Calu3 (cell line): ENCODE measurements at regions not wholly inside any gene's neighbourhood (a gene's known extent, or its start where the extent isn't known, plus 50 kb on each side); places are given as distances from the start of the nearest gene placed in this dataset.
"Not testable (repeated sequence)": the region's sequence is repeated elsewhere in the genome, so short reads cannot be mapped to it uniquely, and the experiment has no call there.

ENCODE experiments used
- BruUV-seq: library from RNA; stranded (reverse); fragments of 400-500 nt; replicated peaks from 2 replicates; lab custom pipeline; 2021; lab: Mats Ljungman, UMichigan
- CTCF ChIA-PET: fragments of 300-600 bp; sonication (Branson Sonifier 250); formaldehyde crosslinking; loops from one replicate; lab custom pipeline; 2022; ENCODE audit warnings: antibody characterized with exemption; lab: Charles Lee
- DNase-seq: peaks from one replicate; pipeline ENCODE4 v3.0.0; 2022
- H3K27ac Mint-ChIP-seq: one replicate; pipeline ENCODE4 v1.8.0; 2022; ENCODE audit warnings: mixed read lengths; ENCODE audit not compliant: unreplicated experiment
- H3K27me3 Mint-ChIP-seq: one replicate; pipeline ENCODE4 v1.8.0; 2022; ENCODE audit warnings: mixed read lengths; ENCODE audit not compliant: unreplicated experiment
- H3K36me3 Mint-ChIP-seq: one replicate; pipeline ENCODE4 v1.8.0; 2022; ENCODE audit warnings: mild to moderate bottlenecking, moderate library complexity, mixed read lengths; ENCODE audit not compliant: insufficient read depth, unreplicated experiment
- H3K4me1 Mint-ChIP-seq: one replicate; pipeline ENCODE4 v1.8.0; 2022; ENCODE audit warnings: mild to moderate bottlenecking, low read depth, mixed read lengths; ENCODE audit not compliant: unreplicated experiment
- H3K4me3 Mint-ChIP-seq: one replicate; pipeline ENCODE4 v1.8.0; 2022; ENCODE audit warnings: mild to moderate bottlenecking, low read depth, moderate library complexity, mixed read lengths; ENCODE audit not compliant: unreplicated experiment
- H3K9me3 Mint-ChIP-seq: one replicate; pipeline ENCODE4 v1.8.0; 2022; ENCODE audit warnings: low read depth, mixed read lengths; ENCODE audit not compliant: unreplicated experiment
- intact Hi-C: fragments of 100-400 bp; cut with micrococcal nuclease; formaldehyde crosslinking; loops from one replicate; pipeline ENCODE4 v1.10.0; 2022; ENCODE audit not compliant: unreplicated experiment
- TF ChIP-seq, protein P1 (sequence below): fragments of 200-600 bp; IDR thresholded peaks from one replicate; pipeline ENCODE4 v1.8.0; 2022; ENCODE audit warnings: antibody characterized with exemption; ENCODE audit not compliant: unreplicated experiment

DNA sequence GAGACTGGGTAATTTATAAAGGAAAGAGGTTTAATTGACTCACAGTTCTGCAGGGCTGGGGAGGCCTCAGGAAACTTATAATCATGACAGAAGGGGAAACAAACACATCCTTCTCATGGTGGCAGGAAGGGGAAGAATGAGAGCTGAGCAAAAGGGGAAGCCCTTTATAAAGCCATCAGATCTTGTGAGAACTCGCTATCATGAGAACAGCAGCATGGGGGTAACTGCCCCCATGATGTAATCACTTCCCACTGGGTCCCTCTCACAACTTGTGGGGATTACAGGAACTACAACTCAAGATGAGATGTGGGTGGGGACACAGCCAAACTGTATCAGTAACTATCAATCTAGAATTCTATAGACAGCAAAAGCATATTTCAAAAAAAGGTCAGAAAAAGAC, 64.7 kb upstream of the ACTRT2 start:
- Mint-ChIP-seq H3K27ac (no peak overlapping the region), H3K9me3 (peaks cover 6% of the 10 kb centered on the region), H3K4me1 (no peaks in the 10 kb centered on the region), H3K36me3 (peaks cover 4% of the 10 kb centered on the region), H3K27me3 (peaks cover 22% of the 10 kb centered on the region), H3K4me3 (no peak overlapping the region)
- BruUV-seq: no TSS peak
- TF ChIP-seq, protein P1, sequence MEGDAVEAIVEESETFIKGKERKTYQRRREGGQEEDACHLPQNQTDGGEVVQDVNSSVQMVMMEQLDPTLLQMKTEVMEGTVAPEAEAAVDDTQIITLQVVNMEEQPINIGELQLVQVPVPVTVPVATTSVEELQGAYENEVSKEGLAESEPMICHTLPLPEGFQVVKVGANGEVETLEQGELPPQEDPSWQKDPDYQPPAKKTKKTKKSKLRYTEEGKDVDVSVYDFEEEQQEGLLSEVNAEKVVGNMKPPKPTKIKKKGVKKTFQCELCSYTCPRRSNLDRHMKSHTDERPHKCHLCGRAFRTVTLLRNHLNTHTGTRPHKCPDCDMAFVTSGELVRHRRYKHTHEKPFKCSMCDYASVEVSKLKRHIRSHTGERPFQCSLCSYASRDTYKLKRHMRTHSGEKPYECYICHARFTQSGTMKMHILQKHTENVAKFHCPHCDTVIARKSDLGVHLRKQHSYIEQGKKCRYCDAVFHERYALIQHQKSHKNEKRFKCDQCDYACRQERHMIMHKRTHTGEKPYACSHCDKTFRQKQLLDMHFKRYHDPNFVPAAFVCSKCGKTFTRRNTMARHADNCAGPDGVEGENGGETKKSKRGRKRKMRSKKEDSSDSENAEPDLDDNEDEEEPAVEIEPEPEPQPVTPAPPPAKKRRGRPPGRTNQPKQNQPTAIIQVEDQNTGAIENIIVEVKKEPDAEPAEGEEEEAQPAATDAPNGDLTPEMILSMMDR: no peak
- intact Hi-C loops: no loop called here
- CTCF ChIA-PET: no interaction called here
- DNase-seq: no peak

DNA sequence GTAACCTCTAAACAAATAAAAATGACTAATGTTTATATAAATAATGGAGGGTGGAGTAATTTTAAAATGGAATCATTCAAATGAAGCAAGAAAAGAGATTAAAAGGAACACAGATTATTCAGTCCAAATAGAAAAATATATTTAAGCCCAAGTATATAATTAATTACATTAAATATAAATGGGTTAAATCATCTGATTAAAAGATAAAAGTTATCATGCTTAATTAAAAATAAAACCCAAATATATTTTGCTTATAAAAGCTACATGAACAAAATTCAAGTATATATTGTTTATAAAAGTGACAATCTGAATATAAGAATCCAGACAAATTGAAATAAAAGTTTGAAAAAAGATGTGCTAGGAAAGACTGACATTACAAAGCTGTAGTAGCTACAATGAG, 63.9 kb upstream of the ACTRT2 start:
- Mint-ChIP-seq H3K9me3 (peaks cover 6% of the 10 kb centered on the region), H3K4me3 (no peak overlapping the region), H3K4me1 (no peaks in the 10 kb centered on the region), H3K36me3 (peaks cover 4% of the 10 kb centered on the region), H3K27ac (no peak overlapping the region), H3K27me3 (peaks cover 14% of the 10 kb centered on the region)
- DNase-seq: no peak
- intact Hi-C loops: no loop called here
- CTCF ChIA-PET: no interaction called here
- BruUV-seq: no TSS peak
- TF ChIP-seq, protein P1: no peak

DNA sequence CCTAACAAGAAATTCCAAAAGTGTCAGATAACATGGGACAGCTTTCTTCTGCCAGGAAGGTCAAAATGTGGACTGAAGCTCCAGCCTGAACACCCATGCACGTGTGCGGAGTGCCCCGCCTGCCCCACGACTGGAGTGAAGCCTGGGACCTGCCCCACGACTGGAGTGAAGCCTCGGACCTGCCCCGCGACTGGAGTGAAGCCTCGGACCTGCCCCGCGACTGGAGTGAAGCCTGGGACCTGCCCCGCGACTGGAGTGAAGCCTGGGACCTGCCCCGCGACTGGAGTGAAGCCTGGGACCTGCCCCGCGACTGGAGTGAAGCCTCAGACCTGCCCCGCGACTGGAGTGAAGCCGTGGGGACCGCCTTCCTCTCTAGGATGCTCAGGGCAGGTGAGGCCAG, 61.4 kb upstream of the ACTRT2 start:
- H3K4me3 Mint-ChIP-seq, CTCF ChIA-PET, H3K27ac Mint-ChIP-seq, H3K27me3 Mint-ChIP-seq, H3K9me3 Mint-ChIP-seq, DNase-seq, BruUV-seq, intact Hi-C loops, H3K4me1 Mint-ChIP-seq, H3K36me3 Mint-ChIP-seq: not testable (repeated sequence)

DNA sequence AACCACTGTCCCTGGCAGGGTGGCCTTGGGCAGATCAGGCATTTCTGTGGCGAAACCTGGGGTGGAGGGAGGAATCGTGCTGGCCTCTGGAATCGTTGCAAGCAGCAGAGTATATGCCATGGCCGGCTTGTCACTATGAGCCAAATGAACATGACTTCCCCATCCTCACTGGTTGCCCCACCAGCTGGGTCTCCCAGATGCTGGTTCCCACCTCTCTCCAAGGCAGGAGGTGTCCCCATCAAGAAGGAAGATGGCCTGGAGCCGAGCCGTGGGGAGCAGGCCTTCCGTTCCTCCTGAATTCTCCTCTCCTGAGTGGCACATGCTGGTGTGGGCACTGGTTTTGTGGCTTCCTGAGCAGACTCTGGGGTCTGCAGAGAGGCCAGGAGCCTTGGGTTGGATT, 60.2 kb upstream of the ACTRT2 start:
- TF ChIP-seq, protein P1: no peak
- Mint-ChIP-seq H3K9me3 (peaks cover 4% of the 10 kb centered on the region), H3K27me3 (no peaks in the 10 kb centered on the region), H3K36me3 (peaks cover 4% of the 10 kb centered on the region), H3K27ac (no peak overlapping the region), H3K4me3 (no peak overlapping the region), H3K4me1 (no peaks in the 10 kb centered on the region)
- no TSS peak for BruUV-seq
- CTCF ChIA-PET: no interaction called here
- intact Hi-C loops: no loop called here
- no peak for DNase-seq

DNA sequence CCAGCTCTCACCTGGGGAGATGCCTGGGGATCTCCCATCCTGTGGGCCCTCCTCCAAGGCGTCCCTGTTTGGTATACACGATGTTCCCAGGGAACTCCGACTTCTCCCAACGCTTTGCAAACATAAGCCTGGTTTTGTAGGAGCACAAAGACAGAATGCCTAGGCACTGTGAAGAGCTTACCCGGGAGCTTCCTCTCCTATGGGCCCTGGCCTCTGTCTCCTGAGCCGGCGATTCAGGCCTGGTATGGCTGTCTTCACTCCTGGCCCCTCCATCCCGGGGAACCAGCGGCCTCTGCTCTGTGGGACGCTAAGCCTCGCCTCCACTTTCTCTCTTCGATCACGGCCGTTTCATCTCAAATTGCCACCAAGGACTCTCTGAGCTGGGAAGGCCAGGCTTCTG, 59.6 kb upstream of the ACTRT2 start:
- CTCF ChIA-PET: no interaction called here
- intact Hi-C loops: no loop called here
- no peak overlapping the region for H3K27ac Mint-ChIP-seq
- no TSS peak for BruUV-seq
- H3K36me3 Mint-ChIP-seq: peaks cover 4% of the 10 kb centered on the region
- TF ChIP-seq, protein P1: no peak
- H3K4me3 Mint-ChIP-seq: no peak overlapping the region
- H3K4me1 Mint-ChIP-seq: no peaks in the 10 kb centered on the region
- DNase-seq: no peak
- no peaks in the 10 kb centered on the region for H3K27me3 Mint-ChIP-seq
- H3K9me3 Mint-ChIP-seq: no peaks in the 10 kb centered on the region
